ENCODE measurements at regions not wholly inside any gene's neighbourhood (a gene's known extent, or its start where the extent isn't known, plus 50 kb on each side); places are given as distances from the start of the nearest gene placed in this dataset.
"Not testable (repeated sequence)": the region's sequence is repeated elsewhere in the genome, so short reads cannot be mapped to it uniquely, and the experiment has no call there.

- TF ChIP-seq ZFX (IDR thresholded peaks at IDR 0.05; ENCODE audit: borderline replicate concordance) (no peak), CTCF (IDR thresholded peaks at IDR 0.05) (no peak)
Measured at GRCh38 chr2:91477731-91478672, 2786.5 kb downstream of the RPIA start.

GRCh38 chr2:91478851-91479718 lies 2787.6 kb downstream of the RPIA start:
- H3K27ac ChIP-seq = not testable (repeated sequence)

More at GRCh38 chr2:91477731-91478672, 2786.5 kb downstream of the RPIA start:
- no peak overlapping the region for H3K27ac ChIP-seq

GRCh38 chr2:91485226-91485625 lies 2793.8 kb downstream of the RPIA start:
- not testable (repeated sequence) for H3K27ac ChIP-seq

- not testable (repeated sequence) for H3K27ac ChIP-seq
Measured at GRCh38 chr2:91497129-91498064, 2805.9 kb downstream of the RPIA start.

GRCh38 chr2:91498065-91498449 lies 2806.6 kb downstream of the RPIA start:
- not testable (repeated sequence) for H3K27ac ChIP-seq

- H3K27ac ChIP-seq = not testable (repeated sequence)
Measured at GRCh38 chr2:91498513-91499250, 2807.2 kb downstream of the RPIA start.

GRCh38 chr2:91499431-91500050 lies 2808.1 kb downstream of the RPIA start:
- not testable (repeated sequence) for H3K27ac ChIP-seq

- not testable (repeated sequence) for H3K27ac ChIP-seq
Measured at GRCh38 chr2:91500246-91500977, 2808.9 kb downstream of the RPIA start.

- H3K27ac ChIP-seq = not testable (repeated sequence)
Measured at GRCh38 chr2:91500978-91501310, 2809.5 kb downstream of the RPIA start.

GRCh38 chr2:91501481-91502080 lies 2810.1 kb downstream of the RPIA start:
- H3K27ac ChIP-seq = not testable (repeated sequence)

GRCh38 chr2:91503572-91503958 lies 2812.1 kb downstream of the RPIA start:
- not testable (repeated sequence) for H3K27ac ChIP-seq

GRCh38 chr2:91503959-91504741 lies 2812.7 kb downstream of the RPIA start:
- not testable (repeated sequence) for H3K27ac ChIP-seq

- H3K27ac ChIP-seq = not testable (repeated sequence)
Measured at GRCh38 chr2:91508816-91509215, 2817.3 kb downstream of the RPIA start.

GRCh38 chr2:91509276-91509675 lies 2817.8 kb downstream of the RPIA start:
- H3K27ac ChIP-seq = not testable (repeated sequence)

- H3K27ac ChIP-seq = not testable (repeated sequence)
Measured at GRCh38 chr2:91511166-91511565, 2819.7 kb downstream of the RPIA start.

- not testable (repeated sequence) for H3K27ac ChIP-seq
Measured at GRCh38 chr2:91515966-91516365, 2824.5 kb downstream of the RPIA start.

GRCh38 chr2:91516669-91517068 lies 2825.2 kb downstream of the RPIA start:
- not testable (repeated sequence) for H3K27ac ChIP-seq
